ENCODE measurements at regions not wholly inside any gene's neighbourhood (a gene's known extent, or its start where the extent isn't known, plus 50 kb on each side); places are given as distances from the start of the nearest gene placed in this dataset.

DNA sequence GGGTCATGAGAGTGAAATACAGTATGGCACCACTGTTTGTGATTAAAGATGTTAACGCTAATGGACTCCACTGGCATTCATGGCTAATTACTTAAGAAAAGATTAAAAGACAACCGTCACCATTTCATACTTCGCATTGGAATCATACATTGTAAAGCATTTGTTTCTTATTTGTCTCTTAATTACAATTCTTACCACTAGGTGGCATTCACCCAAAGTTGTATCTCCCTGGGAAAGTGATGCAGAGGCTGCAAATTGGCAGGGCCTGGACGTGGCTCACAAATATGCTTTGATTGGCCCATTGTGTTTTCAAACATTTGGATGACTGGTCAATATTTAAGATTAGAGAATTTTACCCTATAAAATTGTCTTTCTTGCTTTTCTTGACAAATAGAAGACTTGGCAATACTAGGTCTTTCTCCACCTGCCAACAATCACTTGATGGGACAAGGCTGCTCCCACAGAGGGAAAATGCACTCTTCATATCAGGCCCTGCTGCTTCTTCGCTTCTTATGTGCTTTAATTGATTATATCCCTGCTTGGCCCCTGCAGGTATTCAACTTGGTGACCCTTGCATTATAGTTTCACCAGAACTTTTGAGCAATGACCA, 72.1 kb upstream of the STARD3NL start (continued):
- TF ChIP-seq FOXM1 (IDR thresholded peaks at IDR 0.05; ENCODE audit: low read depth, low read length) = no peak
- no peak for TF ChIP-seq WRNIP1 (IDR thresholded peaks at IDR 0.05; ENCODE audit: borderline replicate concordance, low read depth, low read length)
- no peak for TF ChIP-seq MEF2B (IDR thresholded peaks at IDR 0.05; ENCODE audit: partially characterized antibody, poor library complexity, severe bottlenecking)
- TF ChIP-seq TARDBP (IDR thresholded peaks at IDR 0.05; ENCODE audit: borderline replicate concordance) = no peak
- TF ChIP-seq TCF7 (IDR thresholded peaks at IDR 0.05; ENCODE audit: borderline replicate concordance) = no peak

DNA sequence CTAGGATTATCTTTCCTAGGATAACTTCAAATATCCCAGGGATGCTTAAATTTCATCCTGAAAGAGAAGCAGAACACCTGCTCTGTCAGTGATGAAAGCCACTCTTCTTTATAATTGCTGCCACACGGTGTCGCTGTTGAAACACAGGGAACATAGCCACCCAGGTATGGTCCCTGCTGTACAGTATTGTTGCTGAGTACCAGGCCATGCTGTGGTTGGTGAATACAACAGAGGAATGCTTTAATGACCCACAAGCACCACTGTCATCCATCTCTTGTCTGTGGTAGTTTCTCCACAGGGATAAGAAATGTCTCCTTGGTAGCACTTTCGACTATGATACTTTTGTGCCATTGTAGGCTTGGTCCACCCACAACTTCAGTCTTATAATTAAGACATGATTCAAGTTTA, 70.6 kb upstream of the STARD3NL start:
- Histone ChIP-seq H3K27me3 (replicated peaks in 1 of 2; ENCODE audit: control insufficient read depth in 2 of 2, insufficient read depth in 2 of 2, low read length in 1 of 2) (no peaks in the 10 kb centered on the region), H3K4me2 (ENCODE audit: control insufficient read depth, insufficient read depth) (no peak overlapping the region), H3K79me2 (ENCODE audit: control insufficient read depth, insufficient read depth, low read length) (no peaks in the 10 kb centered on the region), H3K4me3 (no peak overlapping the region), H3K9me3 (replicated peaks; ENCODE audit: control insufficient read depth, insufficient read depth, low read length) (no peaks in the 10 kb centered on the region; the same call in 2 of the 3 replicates), H3K36me3 (ENCODE audit: control insufficient read depth in 2 of 2, insufficient read depth in 2 of 2, low read length in 1 of 2) (no peaks in the 10 kb centered on the region), H2AFZ (ENCODE audit: control insufficient read depth, low read depth, low read length) (no peak overlapping the region; the same call in 1 of the 2 replicates), H4K20me1 (ENCODE audit: control insufficient read depth, insufficient read depth) (no peaks in the 10 kb centered on the region), H3K9ac (ENCODE audit: control insufficient read depth, insufficient read depth, low read length) (no peak overlapping the region), H3K27ac (ENCODE audit: control insufficient read depth, insufficient read depth) (no peak overlapping the region), H3K4me1 (ENCODE audit: control insufficient read depth, insufficient read depth, low read length) (no peaks in the 10 kb centered on the region; the same call in 1 of the 2 replicates)
- ChIA-PET SMC1A (ENCODE audit: uncharacterized antibody, unreplicated experiment) (interaction anchor here (0.9 to 6.5 kb wide), 28 partner anchors 10 to 261 kb away, joined by 3 to 211 read pairs (median 8); partner anchors contain the start of genes EPDR1 and SFRP4), CTCF (interaction anchor here (0.7 to 6.5 kb wide), 36 partner anchors 11 to 269 kb away, joined by 3 to 333 read pairs (median 5); partner anchors contain the start of genes EPDR1 and SFRP4), RAD21 (ENCODE audit: unreplicated experiment) (interaction anchor here (0.9 to 5.0 kb wide), 16 partner anchors 61 to 267 kb away, joined by 3 to 159 read pairs (median 6); partner anchors contain the start of genes SFRP4 and STARD3NL), POLR2A (interaction anchor here (0.9 to 2.7 kb wide), 2 partner anchors 110 to 224 kb away, joined by 4 to 7 read pairs; no protein-coding TSS in a partner anchor)
- 4% methylated on average over 3 of the region's 3 CpGs for WGBS (ENCODE audit: insufficient coverage, insufficient replicate concordance, low lambda C conversion rate, missing lambda C conversion rate)
- DNase-seq (ENCODE audit: low read depth, low spot score) (peak; percentile 44), FAIRE-seq (peak; percentile 79), ATAC-seq (peak; percentile 97)
- intact Hi-C loops (cut with micrococcal nuclease; ENCODE audit: unreplicated experiment) (loop anchor here (1.0 to 5.0 kb wide), 7 partner anchors 71 to 230 kb away; partner anchors contain the start of genes SFRP4 and STARD3NL), in situ Hi-C loops (cut with MboI) (loop anchor here (5.0 kb wide), 2 partner anchors 115 to 210 kb away; no protein-coding TSS in a partner anchor)
- no TSS peak for BruUV-seq (replicated peaks)
- TF ChIP-seq MEF2A (IDR thresholded peaks at IDR 0.05; ENCODE audit: insufficient read depth, low read depth, low read length) (no peak), RAD51 (IDR thresholded peaks at IDR 0.05) (no peak), NR2C2 (IDR thresholded peaks at IDR 0.05; ENCODE audit: borderline replicate concordance, control insufficient read depth, insufficient read length, low read depth) (no peak), NBN (IDR thresholded peaks at IDR 0.05) (0 out of 2 replicates have a peak, but pooled peaks have one; percentile 27), YBX1 (IDR thresholded peaks at IDR 0.05) (no peak), SMC3 (IDR thresholded peaks at IDR 0.05; ENCODE audit: borderline replicate concordance, low read length) (peak; percentile 95), EZH2 (IDR thresholded peaks at IDR 0.05; ENCODE audit: borderline replicate concordance, control insufficient read depth, low read depth, low read length) (no peak)
- TF ChIP-seq, protein P1, sequence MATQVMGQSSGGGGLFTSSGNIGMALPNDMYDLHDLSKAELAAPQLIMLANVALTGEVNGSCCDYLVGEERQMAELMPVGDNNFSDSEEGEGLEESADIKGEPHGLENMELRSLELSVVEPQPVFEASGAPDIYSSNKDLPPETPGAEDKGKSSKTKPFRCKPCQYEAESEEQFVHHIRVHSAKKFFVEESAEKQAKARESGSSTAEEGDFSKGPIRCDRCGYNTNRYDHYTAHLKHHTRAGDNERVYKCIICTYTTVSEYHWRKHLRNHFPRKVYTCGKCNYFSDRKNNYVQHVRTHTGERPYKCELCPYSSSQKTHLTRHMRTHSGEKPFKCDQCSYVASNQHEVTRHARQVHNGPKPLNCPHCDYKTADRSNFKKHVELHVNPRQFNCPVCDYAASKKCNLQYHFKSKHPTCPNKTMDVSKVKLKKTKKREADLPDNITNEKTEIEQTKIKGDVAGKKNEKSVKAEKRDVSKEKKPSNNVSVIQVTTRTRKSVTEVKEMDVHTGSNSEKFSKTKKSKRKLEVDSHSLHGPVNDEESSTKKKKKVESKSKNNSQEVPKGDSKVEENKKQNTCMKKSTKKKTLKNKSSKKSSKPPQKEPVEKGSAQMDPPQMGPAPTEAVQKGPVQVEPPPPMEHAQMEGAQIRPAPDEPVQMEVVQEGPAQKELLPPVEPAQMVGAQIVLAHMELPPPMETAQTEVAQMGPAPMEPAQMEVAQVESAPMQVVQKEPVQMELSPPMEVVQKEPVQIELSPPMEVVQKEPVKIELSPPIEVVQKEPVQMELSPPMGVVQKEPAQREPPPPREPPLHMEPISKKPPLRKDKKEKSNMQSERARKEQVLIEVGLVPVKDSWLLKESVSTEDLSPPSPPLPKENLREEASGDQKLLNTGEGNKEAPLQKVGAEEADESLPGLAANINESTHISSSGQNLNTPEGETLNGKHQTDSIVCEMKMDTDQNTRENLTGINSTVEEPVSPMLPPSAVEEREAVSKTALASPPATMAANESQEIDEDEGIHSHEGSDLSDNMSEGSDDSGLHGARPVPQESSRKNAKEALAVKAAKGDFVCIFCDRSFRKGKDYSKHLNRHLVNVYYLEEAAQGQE (IDR thresholded peaks at IDR 0.05; ENCODE audit: low read depth, low read length) = no peak
- TF ChIP-seq, protein P2, sequence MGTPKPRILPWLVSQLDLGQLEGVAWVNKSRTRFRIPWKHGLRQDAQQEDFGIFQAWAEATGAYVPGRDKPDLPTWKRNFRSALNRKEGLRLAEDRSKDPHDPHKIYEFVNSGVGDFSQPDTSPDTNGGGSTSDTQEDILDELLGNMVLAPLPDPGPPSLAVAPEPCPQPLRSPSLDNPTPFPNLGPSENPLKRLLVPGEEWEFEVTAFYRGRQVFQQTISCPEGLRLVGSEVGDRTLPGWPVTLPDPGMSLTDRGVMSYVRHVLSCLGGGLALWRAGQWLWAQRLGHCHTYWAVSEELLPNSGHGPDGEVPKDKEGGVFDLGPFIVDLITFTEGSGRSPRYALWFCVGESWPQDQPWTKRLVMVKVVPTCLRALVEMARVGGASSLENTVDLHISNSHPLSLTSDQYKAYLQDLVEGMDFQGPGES (IDR thresholded peaks at IDR 0.05) = no peak

Measured in GM12878 (cell line).